GM18909 (cell line): ENCODE measurements at regions not wholly inside any gene's neighbourhood (a gene's known extent, or its start where the extent isn't known, plus 50 kb on each side); places are given as distances from the start of the nearest gene placed in this dataset.

Source experiments
- ATAC-seq: cut with Tn5 transposase; IDR thresholded peaks from one replicate; pipeline ENCODE4 v1.9.1; 2021; ENCODE audit warnings: mild to moderate bottlenecking; ENCODE audit not compliant: unreplicated experiment, poor library complexity

GRCh38 chr15:93835344-93835743 is 396.0 kb upstream of the MCTP2 start:
- no peak for ATAC-seq

GRCh38 chr15:93831641-93832040 is 399.7 kb upstream of the MCTP2 start:
- ATAC-seq, result no peak

- no peak for ATAC-seq
Observed at GRCh38 chr15:93830221-93831080, 400.9 kb upstream of the MCTP2 start.

DNA sequence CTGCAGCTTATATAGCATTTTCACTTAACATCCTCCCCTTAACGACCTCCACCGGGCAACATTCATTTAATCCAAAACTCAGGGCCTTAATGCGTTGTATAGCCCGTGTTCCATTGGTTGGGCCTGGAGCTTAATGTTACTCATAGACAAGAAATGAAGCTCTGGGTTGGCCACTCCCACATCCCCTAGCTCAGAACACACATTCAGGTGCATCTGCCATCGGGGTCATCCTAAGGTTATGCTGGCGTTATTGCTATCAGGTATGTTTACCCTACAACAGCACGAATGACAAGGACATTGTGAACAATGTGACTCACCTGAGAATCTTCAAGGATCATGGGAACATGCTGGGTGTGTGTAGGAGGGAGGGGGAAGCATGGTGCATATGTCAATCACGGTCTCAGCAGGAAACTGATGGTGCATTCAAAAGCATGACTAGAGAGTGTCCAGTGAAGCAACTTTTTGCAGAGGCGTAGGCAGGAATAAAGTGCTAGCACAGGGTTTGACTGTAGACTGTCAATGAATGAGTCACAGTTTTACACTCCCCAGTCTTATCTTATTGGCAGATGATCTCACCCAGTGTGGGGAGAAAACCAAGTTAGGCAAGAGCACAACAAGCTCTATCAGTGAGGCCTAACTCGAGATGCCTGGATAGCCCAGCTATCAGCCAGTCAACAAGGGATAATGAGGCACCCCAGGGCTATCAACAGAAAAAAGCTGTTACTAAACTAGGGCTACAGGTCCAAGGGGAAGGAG is 402.1 kb upstream of the MCTP2 start:
- ATAC-seq, result no peak

- ATAC-seq, result no peak
Observed at GRCh38 chr15:93826790-93827189, 404.6 kb upstream of the MCTP2 start.

DNA sequence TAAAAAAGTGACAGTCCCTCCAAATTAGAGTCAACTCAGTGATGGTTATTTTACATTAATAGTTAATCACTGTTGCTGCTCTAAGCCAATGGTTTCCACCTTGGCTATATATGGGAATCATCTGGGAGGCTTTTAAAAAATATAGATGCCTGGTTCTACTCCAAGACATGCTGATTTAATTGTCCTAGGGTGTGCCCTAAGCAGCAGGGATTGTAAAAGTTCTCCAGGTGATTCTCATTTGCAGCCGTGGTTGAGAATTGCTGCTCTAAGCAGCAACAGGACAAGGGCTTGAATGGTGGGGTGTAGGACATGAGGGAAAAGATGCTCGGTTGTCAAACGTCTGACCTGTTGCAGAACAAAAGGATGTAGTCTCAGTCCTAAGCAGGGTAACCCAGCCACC is 405.1 kb upstream of the MCTP2 start:
- ATAC-seq, result no peak

GRCh38 chr15:93825682-93826081 is 405.7 kb upstream of the MCTP2 start:
- ATAC-seq, result no peak

DNA sequence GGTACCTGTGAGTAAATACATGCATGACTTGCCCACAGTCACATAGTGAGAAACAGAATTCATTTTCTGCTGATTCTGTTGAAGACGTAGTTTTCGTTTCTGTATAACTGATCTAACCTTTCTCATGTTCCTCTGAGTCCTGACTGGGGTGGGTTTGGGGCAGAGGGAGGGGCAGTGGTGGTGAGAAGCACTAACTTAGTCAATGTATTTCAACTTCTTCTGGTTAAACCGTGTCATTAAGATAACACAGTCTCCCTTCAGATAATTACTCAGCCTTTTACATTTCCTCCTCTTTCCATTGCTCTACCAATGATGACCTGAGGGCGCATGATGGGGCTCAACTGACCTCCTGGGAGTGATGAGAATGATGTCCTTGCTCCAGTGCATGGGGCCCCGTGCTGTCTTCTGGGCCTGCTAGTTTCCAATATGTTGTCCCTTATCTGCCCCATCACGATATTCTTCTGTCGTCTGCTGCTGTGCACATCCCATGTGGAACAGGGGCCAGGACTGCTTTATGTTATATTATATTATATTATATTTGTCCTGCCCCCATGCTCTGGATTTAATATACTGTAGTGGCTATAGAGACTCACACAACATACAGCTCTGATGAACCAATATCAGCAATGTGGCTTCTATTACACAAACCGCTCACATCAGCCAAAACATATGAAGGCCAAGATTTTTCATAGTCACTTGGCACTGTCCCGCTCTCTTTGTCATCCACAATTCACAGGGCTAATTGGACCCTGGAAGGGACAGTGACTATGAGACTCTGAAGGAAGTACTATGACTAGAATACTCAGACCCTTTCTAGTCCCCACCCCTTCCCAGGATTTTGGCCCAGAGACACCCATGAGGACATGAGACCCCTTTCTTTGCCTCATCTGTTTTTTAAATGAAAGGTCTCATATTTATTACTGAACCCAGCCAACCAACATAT is 407.1 kb upstream of the MCTP2 start:
- no peak for ATAC-seq

GRCh38 chr15:93820566-93820965 is 410.8 kb upstream of the MCTP2 start:
- no peak for ATAC-seq

- ATAC-seq, result no peak
Observed at GRCh38 chr15:93819826-93820225, 411.5 kb upstream of the MCTP2 start.

DNA sequence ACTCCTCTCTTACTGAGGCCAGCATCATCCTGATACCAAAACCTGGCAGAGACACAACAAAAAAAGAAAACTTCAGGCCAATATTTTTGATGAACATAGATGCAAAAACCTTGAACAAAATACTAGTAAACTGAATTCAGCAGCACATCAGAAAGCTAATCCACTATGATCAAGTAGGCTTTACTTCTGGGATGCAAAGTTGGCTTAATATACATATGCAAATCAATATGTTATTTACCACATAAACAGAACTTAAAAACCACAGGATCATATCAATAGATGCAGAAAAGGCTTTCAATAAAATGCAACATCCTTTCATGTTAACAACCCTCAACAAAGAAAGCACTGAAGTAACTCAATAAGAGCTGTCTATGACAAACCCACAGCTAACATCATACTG is 414.5 kb upstream of the MCTP2 start:
- ATAC-seq, result no peak

- ATAC-seq, result no peak
Observed at GRCh38 chr15:93811305-93811704, 420.1 kb upstream of the MCTP2 start.

- ATAC-seq, result no peak
Observed at GRCh38 chr15:93809516-93809915, 421.8 kb upstream of the MCTP2 start.

GRCh38 chr15:93803421-93804152 is 427.8 kb upstream of the MCTP2 start:
- no peak for ATAC-seq

- no peak for ATAC-seq
Observed at GRCh38 chr15:93801206-93801605, 430.2 kb upstream of the MCTP2 start.

DNA sequence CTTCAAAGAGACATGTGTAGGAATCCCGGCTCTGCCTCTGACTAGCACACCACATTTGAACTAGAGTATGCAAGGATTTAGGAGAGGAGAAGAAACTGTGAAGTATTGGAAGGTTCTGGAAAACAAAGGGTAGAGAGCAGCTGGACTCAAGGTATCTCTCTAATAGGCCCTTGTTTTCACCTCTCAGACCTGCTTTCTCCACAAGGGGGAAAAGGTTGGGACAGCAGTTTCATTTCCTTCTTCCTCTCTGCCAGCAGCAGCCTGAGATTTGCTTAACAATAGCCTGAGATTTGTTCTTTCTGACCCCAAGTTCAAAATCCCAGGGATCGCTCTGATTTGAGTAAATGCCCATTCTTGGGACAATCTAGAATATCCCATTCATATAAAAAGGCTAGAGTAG is 430.6 kb upstream of the MCTP2 start:
- ATAC-seq, result no peak

DNA sequence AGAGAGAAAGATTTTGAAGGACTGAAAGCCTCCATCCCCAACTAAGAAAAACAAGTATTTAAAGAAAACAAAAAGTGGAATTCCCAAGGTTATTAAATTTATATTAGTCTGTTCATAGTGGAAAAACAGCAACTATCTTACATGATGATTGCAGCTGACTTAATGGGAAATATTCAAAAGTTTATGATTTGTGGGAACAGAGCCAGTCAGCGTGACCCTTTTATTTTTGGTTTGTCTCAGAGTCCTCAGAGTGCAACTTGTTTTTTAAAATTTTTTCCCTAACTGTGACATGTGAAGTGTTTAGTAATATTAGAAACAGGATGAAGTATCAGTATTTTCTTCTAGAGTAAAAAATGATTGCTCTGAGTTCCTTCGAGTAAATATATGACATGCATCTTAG is 441.9 kb upstream of the MCTP2 start:
- no peak for ATAC-seq

GRCh38 chr15:93780073-93780472 is 451.3 kb upstream of the MCTP2 start:
- no peak for ATAC-seq

DNA sequence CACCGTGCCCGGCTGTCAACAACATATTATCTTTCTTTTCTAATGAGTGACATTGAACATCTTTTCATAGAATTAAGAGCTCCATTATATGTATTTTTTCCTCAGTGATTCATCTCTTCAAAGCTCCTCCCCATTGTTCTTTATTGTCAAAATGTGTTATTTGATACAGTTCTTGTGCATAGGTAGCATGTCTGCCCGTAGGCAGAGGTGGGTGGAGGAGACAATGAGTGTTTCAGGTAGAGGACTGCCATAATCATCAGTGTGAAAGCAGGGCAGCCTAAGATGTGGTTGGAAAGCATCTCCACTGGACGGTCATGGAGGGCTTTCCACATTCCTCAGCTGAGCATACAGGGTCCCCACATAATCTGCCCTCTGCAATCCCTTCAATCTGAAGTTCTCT is 452.0 kb upstream of the MCTP2 start:
- no peak for ATAC-seq
